K562 (cell line): ENCODE measurements at regions not wholly inside any gene's neighbourhood (a gene's known extent, or its start where the extent isn't known, plus 50 kb on each side); places are given as distances from the start of the nearest gene placed in this dataset.

Experiments
- CLOCK ChIP-seq: fragments of 250-450 bp; sonication (Bioruptor Pico); IDR thresholded peaks from 2 replicates; pipeline ENCODE4 v1.4.0; 2020; ENCODE audit warnings: mild to moderate bottlenecking, moderate library complexity, borderline replicate concordance
- ELK1 ChIP-seq: sonication (generic); formaldehyde crosslinking; IDR thresholded peaks from 2 replicates; pipeline ENCODE4 v1.8.1; 2022; ENCODE audit warnings: missing genetic modification reagents
- EP400 ChIP-seq: fragments of 450-650 bp; IDR thresholded peaks from 2 replicates; pipeline ENCODE4 v1.6.1; 2017; ENCODE audit warnings: antibody characterized with exemption, mild to moderate bottlenecking, moderate library complexity
- ETV1 ChIP-seq: fragments of 450-650 bp; conservative IDR thresholded peaks from 2 replicates; pipeline ENCODE4 v1.6.1; 2016; ENCODE audit warnings: missing genetic modification characterization, control low read depth, low read depth, missing compliant biosample characterization
- PREB ChIP-seq: sonication (generic); formaldehyde crosslinking; IDR thresholded peaks from 2 replicates; pipeline ENCODE4 v1.8.1; 2023; ENCODE audit warnings: mild to moderate bottlenecking, missing genetic modification reagents
- RBBP5 ChIP-seq: fragments of 200-600 bp; sonication (generic); IDR thresholded peaks from 2 replicates; pipeline ENCODE4 v1.6.1; 2012; ENCODE audit warnings: borderline replicate concordance, mild to moderate bottlenecking, low read length, control low read depth, inconsistent platforms; ENCODE audit not compliant: insufficient read depth, poor library complexity, severe bottlenecking
- RHOXF2B ChIP-seq: fragments of 250-450 bp; sonication (Bioruptor Pico); conservative IDR thresholded peaks from 2 replicates; pipeline ENCODE4 v1.5.1; 2021
- THAP12 ChIP-seq: fragments of 250-450 bp; sonication (Bioruptor Pico); IDR thresholded peaks from 2 replicates; pipeline ENCODE4 v1.9.0; 2021; ENCODE audit warnings: mild to moderate bottlenecking, inconsistent platforms
- ZBTB34 ChIP-seq: fragments of 250-450 bp; sonication (Bioruptor Pico); IDR thresholded peaks from 2 replicates; pipeline ENCODE4 v1.8.0; 2021; ENCODE audit warnings: mild to moderate bottlenecking, moderate library complexity
- ZNF143 ChIP-seq: sonication (generic); formaldehyde crosslinking; IDR thresholded peaks from 2 replicates; pipeline ENCODE4 v1.9.0; 2022; ENCODE audit warnings: mild to moderate bottlenecking, missing genetic modification reagents
- ZNF274 ChIP-seq: IDR thresholded peaks from 2 replicates; pipeline ENCODE4 v1.6.1; 2011; ENCODE audit warnings: low read depth, mild to moderate bottlenecking, low read length, moderate library complexity, borderline replicate concordance
- ZNF589 ChIP-seq: fragments of 200-800 bp; sonication (Bioruptor generic); IDR thresholded peaks from 2 replicates; pipeline ENCODE4 v1.6.1; 2016; ENCODE audit warnings: low read depth, missing genetic modification characterization, missing compliant biosample characterization
- TF ChIP-seq, protein P1 (sequence below): fragments of 250-450 bp; sonication (Bioruptor Pico); IDR thresholded peaks from 2 replicates; pipeline ENCODE4 v1.4.0; 2020; ENCODE audit warnings: mild to moderate bottlenecking, moderate library complexity

- TF ChIP-seq ELK1 (CRISPR knock-in tag) (no peak), EP400 (peak; percentile 98), RBBP5 (no peak), RHOXF2B (no peak), ZNF274 (peak; percentile 92), CLOCK (peak; percentile 94), ETV1 (tag) (peak; percentile 92), ZNF143 (no peak; the same call in 1 of the 2 replicates), ZBTB34 (CRISPR knock-in tag) (0 out of 2 replicates have a peak, but pooled peaks have one; percentile 21), PREB (CRISPR knock-in tag) (no peak), THAP12 (no peak), ZNF589 (CRISPR knock-in tag) (peak; percentile 98)
- TF ChIP-seq, protein P1, sequence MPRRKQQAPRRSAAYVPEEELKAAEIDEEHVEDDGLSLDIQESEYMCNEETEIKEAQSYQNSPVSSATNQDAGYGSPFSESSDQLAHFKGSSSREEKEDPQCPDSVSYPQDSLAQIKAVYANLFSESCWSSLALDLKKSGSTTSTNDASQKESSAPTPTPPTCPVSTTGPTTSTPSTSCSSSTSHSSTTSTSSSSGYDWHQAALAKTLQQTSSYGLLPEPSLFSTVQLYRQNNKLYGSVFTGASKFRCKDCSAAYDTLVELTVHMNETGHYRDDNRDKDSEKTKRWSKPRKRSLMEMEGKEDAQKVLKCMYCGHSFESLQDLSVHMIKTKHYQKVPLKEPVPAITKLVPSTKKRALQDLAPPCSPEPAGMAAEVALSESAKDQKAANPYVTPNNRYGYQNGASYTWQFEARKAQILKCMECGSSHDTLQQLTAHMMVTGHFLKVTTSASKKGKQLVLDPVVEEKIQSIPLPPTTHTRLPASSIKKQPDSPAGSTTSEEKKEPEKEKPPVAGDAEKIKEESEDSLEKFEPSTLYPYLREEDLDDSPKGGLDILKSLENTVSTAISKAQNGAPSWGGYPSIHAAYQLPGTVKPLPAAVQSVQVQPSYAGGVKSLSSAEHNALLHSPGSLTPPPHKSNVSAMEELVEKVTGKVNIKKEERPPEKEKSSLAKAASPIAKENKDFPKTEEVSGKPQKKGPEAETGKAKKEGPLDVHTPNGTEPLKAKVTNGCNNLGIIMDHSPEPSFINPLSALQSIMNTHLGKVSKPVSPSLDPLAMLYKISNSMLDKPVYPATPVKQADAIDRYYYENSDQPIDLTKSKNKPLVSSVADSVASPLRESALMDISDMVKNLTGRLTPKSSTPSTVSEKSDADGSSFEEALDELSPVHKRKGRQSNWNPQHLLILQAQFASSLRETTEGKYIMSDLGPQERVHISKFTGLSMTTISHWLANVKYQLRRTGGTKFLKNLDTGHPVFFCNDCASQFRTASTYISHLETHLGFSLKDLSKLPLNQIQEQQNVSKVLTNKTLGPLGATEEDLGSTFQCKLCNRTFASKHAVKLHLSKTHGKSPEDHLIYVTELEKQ (CRISPR knock-in tag), result no peak
These were observed 99.9 kb upstream of the PITX1 start (continued) for GRCh38 chr5:135133698-135134515.
